Kasumi-1 (cell line): ENCODE measurements at regions not wholly inside any gene's neighbourhood (a gene's known extent, or its start where the extent isn't known, plus 50 kb on each side); places are given as distances from the start of the nearest gene placed in this dataset.
"Not testable (repeated sequence)": the region's sequence is repeated elsewhere in the genome, so short reads cannot be mapped to it uniquely, and the experiment has no call there.

ENCODE experiments used
- DNase-seq, 2 experiments: peaks; one replicate each; lab custom pipeline; 2025; lab: John Stamatoyannopoulos, UW

GRCh38 chr11:98531576-98531975 is 489.2 kb upstream of the CNTN5 start:
- no peak for DNase-seq

DNA sequence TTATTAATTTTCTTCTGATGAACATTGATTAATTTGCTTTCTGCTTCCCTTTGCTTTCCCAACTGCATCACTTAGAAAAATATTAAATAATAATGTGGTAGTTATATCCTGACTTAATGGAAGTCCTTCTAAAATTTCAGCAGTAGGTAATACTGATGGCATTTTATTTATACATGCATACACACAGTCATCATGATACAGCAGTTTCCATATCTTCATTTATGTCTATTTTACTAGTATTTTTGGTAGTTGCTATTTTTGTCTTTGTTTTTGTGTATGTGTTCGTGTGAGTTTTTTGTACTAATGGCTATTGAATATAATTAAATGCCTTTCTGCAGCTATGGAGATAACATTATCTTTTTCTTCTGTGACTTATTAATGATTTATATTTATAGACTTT is 484.7 kb upstream of the CNTN5 start:
- no peak for DNase-seq

GRCh38 chr11:98538358-98538757 is 482.4 kb upstream of the CNTN5 start:
- DNase-seq: not testable (repeated sequence)

DNA sequence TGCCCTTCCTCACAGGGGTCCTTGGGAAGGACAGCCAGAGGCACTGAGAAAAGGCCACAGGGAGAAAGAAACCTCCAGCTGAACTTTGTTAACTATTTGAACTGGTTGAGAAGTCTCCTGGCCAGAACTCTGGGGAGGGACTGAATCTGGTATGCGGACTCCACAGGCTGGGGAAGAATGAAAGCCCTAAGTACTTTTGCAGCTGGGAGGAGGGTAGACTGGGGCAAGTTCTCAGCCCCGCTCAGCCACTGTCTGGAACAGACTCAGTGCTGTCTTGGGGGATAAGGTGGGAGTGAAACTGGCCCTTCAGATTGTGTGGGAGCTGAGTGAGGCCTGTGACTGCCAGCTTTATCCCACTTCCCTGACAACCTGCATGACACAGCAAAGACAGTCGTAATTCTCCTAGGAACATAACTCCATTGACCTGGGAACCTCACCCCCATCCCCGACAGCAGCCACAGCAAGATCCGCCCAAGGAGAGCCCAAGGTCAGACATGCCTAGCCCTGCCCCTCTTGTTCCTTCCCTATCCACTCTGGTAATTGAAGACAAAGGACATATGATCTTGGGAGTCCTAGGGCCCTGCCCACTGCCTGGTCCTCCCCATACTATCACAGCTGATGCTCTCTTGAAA is 475.1 kb upstream of the CNTN5 start:
- DNase-seq: no peak

DNA sequence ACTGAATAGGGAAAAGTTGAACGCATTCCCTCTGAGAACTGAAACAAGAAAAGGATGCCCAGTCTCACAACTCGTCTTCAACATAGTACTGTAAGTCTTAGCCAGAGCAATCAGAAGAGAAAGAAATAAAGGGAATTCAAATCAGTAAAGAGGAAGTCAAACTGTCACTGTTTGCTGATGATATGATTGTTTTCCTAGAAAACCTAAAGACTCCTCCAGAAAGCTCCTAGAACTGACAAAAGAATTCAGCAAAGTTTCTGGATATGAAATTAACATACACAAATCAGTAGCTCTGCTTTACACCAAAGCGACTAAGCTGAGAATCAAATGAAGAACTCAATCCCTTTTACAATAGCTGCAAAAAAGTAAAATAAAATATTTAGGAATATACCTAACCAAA is 471.2 kb upstream of the CNTN5 start:
- DNase-seq: no peak

DNA sequence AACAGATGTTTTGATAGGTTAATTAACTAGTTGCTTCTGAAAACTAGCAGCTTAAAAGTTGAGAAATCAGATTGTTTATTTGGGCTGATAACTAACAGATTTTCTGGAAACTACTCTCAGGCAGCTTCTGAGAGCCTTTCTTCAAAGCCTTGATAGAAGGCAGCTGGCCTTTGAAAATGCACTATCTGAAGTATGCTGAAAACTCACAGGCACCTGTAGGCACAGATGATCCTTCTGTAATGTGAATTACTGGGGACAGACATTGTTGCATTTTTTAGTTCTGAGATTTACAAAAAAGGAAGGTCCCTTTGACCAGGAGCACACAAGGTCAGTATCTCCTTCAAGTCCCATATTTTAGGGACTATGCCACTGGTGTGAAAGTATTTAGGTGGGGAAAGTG is 460.8 kb upstream of the CNTN5 start:
- DNase-seq: no peak

GRCh38 chr11:98561252-98561651 is 459.5 kb upstream of the CNTN5 start:
- no peak for DNase-seq

- no peak for DNase-seq
Measured at GRCh38 chr11:98561877-98562395, 458.8 kb upstream of the CNTN5 start.

DNA sequence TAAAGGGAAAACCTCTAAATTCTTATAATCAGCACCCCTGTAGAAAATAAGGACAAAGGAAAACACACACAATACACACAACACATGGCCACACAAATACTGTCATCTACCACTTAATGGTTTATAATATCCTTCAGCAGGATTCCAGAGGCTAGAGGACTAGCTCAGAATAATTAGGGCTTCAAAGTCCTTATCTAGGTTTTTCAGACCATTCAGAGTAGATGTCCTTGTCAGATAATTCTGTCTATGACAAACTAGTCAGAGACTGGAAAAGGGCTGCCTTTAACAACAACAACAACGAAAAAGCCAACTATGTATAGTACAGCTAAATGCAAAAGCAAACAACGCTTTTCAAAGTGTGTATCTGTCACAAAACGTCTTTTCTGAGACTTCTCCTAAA is 456.5 kb upstream of the CNTN5 start:
- DNase-seq: no peak

DNA sequence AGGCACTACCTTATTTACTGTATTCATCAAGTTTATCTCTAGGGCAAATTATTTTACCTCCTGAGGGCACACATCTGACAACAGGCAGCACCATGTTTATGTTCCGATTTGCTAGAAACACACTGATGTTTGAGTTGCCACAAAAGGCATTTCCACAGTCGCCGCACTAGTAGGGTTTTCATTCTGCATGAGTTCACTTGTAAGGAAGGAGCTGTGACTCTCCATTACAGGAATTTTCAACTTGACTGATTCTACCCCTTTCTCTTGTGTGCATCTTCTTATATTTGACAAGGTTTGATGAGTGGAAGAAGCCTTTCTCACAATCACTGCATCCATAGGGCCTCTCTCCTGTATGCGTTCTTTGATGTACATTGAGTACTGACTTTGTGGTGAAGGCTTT is 455.9 kb upstream of the CNTN5 start:
- no peak for DNase-seq

DNA sequence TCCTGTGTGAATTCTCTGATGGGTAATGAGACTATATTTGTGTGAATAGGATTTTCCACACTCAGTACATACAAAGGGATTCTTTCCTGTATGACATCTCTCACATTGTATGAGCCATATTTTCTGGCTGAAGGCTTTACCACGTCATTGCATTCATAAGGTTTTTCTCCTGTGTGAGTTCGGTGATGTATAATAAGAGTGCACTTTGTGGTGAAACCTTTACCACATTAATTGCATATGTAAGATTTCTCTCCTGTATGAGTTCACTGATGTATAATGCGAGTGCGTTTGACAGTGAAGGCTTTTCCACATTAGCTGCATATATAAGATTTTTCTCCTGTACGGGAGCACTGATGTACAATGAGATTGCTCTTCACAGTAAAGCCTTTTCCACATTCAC is 455.4 kb upstream of the CNTN5 start:
- DNase-seq: no peak

DNA sequence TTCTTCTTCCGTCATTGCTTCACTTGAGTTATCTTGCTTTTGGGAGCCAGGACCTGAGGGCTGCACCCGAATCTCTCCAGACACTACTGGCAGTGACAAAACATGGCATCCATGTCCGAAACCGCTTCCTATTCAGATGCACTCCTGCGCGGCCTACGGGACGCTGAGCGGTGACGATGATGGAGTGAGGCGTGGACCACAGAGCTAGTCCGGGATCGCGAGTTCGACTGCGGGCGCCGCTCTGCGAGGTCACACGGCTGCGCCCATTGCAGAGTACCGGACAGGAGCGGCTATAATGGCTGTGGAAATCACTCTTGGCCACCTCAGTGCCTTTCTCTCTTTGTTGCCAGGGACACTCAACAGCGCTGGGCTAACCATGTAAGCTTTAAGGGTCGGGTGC is 453.8 kb upstream of the CNTN5 start:
- DNase-seq: no peak

- peak in 1 of 2 experiments; percentile 6 for DNase-seq
Measured at GRCh38 chr11:98568013-98568412, 452.7 kb upstream of the CNTN5 start.

- DNase-seq: no peak
Measured at GRCh38 chr11:98572941-98573340, 447.8 kb upstream of the CNTN5 start.

GRCh38 chr11:98587884-98588283 is 432.9 kb upstream of the CNTN5 start:
- peak in 1 of 2 experiments; percentile 6 for DNase-seq

- DNase-seq: peak; percentile 65
Measured at GRCh38 chr11:98589967-98590366, 430.8 kb upstream of the CNTN5 start.

GRCh38 chr11:98600103-98600502 is 420.6 kb upstream of the CNTN5 start:
- no peak for DNase-seq

DNA sequence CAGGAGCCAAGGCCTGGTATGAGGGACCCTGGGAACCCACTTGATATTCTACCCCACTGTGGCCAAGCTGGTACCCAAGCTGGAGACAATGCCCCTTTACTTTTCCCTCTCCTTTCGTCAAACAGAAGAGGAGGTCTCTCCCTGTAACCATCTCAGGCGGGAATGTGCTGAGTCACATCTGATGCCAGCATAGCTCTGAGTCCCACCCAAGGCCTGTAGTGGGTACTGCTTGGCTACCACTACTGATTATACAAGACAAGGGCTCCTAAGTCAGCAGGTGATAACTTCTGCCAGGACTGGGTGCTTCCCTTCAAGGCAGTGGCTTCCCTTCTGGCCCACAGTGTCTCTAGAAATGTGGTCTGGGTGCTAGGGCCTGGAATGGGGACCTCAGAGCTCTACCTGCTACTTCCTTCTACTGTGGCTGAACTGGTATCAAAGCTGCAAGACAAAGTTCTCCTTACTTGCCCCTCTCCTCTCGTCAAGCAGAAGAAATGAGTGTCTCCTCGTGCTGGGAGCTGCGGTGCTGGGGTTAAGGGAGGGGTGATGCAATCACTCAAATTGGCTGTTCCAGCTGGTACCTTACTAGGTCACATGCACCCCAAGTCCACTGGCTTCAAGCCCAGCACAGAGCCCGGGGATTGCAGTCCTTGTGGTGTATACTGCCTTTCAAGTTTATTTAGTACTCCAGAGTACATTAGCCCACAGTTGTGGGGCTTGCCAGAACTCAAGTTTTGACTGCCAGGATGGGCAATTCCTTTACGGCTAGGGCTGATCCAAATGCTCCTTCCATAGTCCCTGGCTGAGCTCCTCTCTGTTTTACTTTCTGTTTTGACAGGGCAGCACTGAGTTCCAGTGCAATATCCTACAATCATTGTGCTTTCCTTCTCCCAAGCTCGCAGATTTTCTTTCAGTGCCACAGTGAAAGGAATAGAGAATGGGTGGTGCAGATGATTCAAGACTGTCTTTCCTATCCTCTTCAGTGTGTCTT is 419.7 kb upstream of the CNTN5 start:
- DNase-seq: peak; percentile 15 to 29

GRCh38 chr11:98616098-98616655 is 404.6 kb upstream of the CNTN5 start:
- DNase-seq: no peak

DNA sequence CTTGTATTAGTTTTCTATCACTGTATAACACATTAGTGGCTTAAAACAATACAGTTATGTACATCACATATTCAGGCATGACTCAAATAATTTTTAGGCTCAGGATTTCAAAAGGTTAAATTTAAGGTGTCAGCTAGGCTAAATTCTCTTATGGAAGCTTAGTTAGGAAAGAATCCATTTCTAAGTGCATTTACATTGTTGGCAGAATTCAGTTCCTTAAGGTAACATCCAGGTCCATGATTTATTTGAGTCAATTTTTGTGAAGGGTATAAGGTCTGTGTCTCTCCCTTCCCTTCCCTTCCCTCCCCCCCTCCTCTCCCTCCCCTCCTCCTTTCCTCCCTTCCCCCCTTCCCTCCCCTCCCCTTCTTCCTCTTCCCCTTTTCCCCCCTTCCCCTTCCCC is 399.0 kb upstream of the CNTN5 start:
- DNase-seq: no peak

DNA sequence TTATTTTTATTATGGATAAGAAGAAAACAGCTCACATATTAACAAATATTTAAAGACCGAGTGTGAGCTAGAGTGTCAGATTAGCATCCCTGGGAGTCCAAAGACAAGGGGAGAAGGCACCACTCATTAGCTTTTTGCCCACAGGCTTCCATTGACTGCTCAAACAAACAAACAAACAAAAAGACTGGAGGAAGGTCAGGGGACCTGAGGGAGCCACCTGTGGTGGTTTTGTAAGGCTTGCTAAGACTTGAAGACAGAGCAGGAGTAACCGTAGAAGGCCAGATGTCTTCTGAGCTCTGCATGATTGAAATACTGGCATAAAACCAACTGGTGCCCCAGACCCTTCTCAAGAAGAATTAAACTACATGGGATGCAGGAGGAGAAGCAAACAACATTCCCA is 395.2 kb upstream of the CNTN5 start:
- no peak for DNase-seq

DNA sequence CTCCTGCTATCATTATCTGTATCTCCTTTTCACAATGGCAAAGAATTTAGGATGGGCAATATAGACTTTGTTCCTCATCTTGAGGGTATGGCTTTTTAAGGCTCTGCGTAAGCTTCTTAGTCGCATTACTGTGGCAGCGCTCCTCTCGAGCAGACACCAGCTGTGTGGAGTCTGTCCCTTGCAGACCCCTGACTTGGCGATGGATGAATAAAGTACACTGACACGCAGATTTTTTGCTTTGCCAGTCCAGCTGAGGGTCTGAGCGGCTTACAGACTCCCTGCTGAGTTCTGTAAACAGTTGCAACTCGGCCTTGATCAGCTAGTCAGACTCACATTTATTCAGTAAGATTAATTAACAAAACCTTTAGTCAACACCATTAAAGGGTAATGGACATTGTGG is 390.0 kb upstream of the CNTN5 start:
- DNase-seq: no peak

GRCh38 chr11:98657711-98658110 is 363.0 kb upstream of the CNTN5 start:
- DNase-seq: no peak
